Islet precursor cell (in vitro differentiated cells): ENCODE measurements at regions not wholly inside any gene's neighbourhood (a gene's known extent, or its start where the extent isn't known, plus 50 kb on each side); places are given as distances from the start of the nearest gene placed in this dataset.

Source experiments
- DNase-seq: peaks from one replicate; pipeline ENCODE4 v3.0.0-alpha.2; 2018

GRCh38 chr9:2319421-2319820 is 302.2 kb upstream of the VLDLR start:
- DNase-seq = no peak

- DNase-seq = no peak
Measured at GRCh38 chr9:2320114-2320513, 301.5 kb upstream of the VLDLR start.

GRCh38 chr9:2320632-2321031 is 301.0 kb upstream of the VLDLR start:
- no peak for DNase-seq

- no peak for DNase-seq
Measured at GRCh38 chr9:2321523-2322148, 300.0 kb upstream of the VLDLR start.

- DNase-seq = no peak
Measured at GRCh38 chr9:2324742-2325141, 296.8 kb upstream of the VLDLR start.

GRCh38 chr9:2332663-2333062 is 288.9 kb upstream of the VLDLR start:
- DNase-seq = no peak

GRCh38 chr9:2335260-2335659 is 286.3 kb upstream of the VLDLR start:
- no peak for DNase-seq

- DNase-seq = no peak
Measured at GRCh38 chr9:2336055-2336454, 285.5 kb upstream of the VLDLR start.

GRCh38 chr9:2337131-2337530 is 284.5 kb upstream of the VLDLR start:
- no peak for DNase-seq

GRCh38 chr9:2337627-2338026 is 284.0 kb upstream of the VLDLR start:
- DNase-seq = no peak

- no peak for DNase-seq
Measured at GRCh38 chr9:2338777-2339365, 282.7 kb upstream of the VLDLR start.

GRCh38 chr9:2339416-2339815 is 282.2 kb upstream of the VLDLR start:
- no peak for DNase-seq

- no peak for DNase-seq
Measured at GRCh38 chr9:2340046-2340760, 281.4 kb upstream of the VLDLR start.

GRCh38 chr9:2341126-2341525 is 280.5 kb upstream of the VLDLR start:
- DNase-seq = no peak

GRCh38 chr9:2341956-2342355 is 279.6 kb upstream of the VLDLR start:
- no peak for DNase-seq

GRCh38 chr9:2343756-2344155 is 277.8 kb upstream of the VLDLR start:
- DNase-seq = no peak

- no peak for DNase-seq
Measured at GRCh38 chr9:2344436-2344835, 277.2 kb upstream of the VLDLR start.

GRCh38 chr9:2345013-2345412 is 276.6 kb upstream of the VLDLR start:
- no peak for DNase-seq

- DNase-seq = no peak
Measured at GRCh38 chr9:2346277-2346913, 275.2 kb upstream of the VLDLR start.

- DNase-seq = no peak
Measured at GRCh38 chr9:2351324-2351723, 270.3 kb upstream of the VLDLR start.

GRCh38 chr9:2354216-2354615 is 267.4 kb upstream of the VLDLR start:
- DNase-seq = no peak

GRCh38 chr9:2354856-2355696 is 266.5 kb upstream of the VLDLR start:
- DNase-seq = no peak

- DNase-seq = no peak
Measured at GRCh38 chr9:2355697-2355983, 265.9 kb upstream of the VLDLR start.
